Epithelial cell of prostate (primary cell): ENCODE measurements at regions not wholly inside any gene's neighbourhood (a gene's known extent, or its start where the extent isn't known, plus 50 kb on each side); places are given as distances from the start of the nearest gene placed in this dataset.
A peak's percentile ranks its signal among the peaks of the same experiment; 100 is the strongest.
"Not testable (repeated sequence)": the region's sequence is repeated elsewhere in the genome, so short reads cannot be mapped to it uniquely, and the experiment has no call there.

ENCODE experiments used
- DNase-seq: peaks from one replicate; pipeline ENCODE4 v3.0.0-alpha.2; 2011; ENCODE audit warnings: low read depth, low spot score
- H3K27ac ChIP-seq: fragments of 450-650 bp; 2 replicates; pipeline ENCODE4 v1.5.1; 2017; ENCODE audit warnings: mild to moderate bottlenecking

DNA sequence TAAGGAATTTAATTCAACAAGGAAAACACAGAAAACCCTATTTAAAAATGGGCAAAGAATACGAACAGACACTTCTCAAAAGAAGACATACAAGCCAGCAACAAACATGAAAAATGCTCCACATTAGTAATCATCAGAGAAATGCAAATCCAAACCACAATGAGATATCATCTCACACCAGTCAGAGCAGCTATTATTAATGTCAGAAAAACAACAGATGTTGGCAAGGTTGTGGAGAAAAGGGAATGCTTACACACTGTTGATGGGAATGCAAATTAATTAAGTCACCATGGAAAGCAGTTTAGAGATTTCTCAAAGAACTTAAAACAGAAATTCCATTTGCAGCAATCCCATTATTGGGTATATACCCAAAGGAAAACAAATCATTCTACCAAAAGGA lies 55.2 kb downstream of the GCC1 start:
- no peak overlapping the region for H3K27ac ChIP-seq
- no peak for DNase-seq

- no peak overlapping the region for H3K27ac ChIP-seq
- no peak for DNase-seq
Observed at GRCh38 chr7:127527561-127527960, 57.8 kb downstream of the GCC1 start.

DNA sequence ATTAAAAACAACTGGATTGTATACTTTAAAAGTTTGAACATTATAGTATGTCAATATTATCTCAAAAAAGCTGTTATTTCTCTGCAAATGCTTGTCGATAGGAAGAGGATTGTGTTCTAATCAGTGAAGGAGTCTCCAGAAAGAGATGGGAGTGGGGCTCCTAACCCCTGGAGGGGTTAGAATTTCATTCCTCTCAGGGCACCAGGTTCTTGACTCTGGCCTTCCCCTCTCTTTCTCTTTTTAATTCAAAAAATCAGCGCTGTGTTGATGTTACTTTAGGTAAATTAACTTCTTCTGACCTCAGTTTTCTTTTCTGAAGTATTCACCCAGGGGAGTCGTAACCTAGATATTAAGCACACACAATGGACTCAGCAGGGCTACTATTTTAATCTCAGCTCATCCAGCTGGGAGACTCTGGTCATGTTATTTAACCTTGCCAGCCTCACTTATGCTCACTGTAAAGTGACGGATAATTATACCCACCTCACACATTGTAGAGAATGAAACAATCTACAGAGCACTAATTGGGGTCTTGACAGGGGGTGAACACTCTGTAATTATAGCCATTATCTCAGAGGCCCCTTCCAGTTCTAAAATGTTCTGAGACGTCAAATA lies 59.4 kb downstream of the GCC1 start:
- H3K27ac ChIP-seq, result no peak overlapping the region
- DNase-seq, result no peak

GRCh38 chr7:127516320-127516719 lies 69.1 kb downstream of the GCC1 start:
- no peak for DNase-seq
- no peak overlapping the region for H3K27ac ChIP-seq

DNA sequence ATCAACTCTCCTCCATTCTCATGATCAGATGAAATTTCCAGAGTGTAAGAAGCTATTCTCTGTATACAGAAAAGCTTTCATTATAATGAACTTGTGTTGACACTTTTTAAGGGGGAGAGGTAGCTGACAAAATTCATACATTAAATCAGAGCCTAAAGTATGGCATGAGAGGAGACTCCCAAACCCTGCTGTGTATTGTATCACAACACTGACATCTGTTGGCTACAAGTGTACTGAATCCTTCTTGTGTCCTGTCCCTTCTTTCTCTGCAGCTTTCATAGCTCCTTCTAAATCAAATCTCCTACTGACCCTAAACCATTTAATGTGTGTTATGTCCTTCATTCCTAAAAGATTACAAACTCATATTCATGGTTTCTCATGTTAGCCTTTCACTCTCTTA lies 70.9 kb downstream of the GCC1 start:
- H3K27ac ChIP-seq, result no peak overlapping the region
- peak; percentile 8 for DNase-seq

DNA sequence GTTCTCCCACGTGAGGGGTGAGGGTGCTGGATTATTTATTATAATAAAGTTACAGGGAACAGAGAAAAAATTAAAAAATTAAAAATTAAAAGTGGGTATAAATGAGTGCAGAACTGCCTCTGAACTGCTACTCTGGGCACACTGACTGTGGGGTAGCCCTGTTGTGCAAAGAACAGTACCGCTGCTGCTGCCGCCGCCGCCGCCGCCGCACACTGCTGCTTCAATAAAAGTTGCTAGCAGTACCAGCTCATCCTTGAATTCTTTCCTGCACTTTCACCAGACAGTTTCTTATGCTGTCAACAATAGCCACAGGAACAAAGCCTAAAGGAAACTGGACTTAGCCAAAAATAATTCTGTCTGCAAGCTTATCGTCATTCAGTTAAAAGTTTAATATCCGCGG lies 72.1 kb downstream of the GCC1 start:
- DNase-seq, result no peak
- no peak overlapping the region for H3K27ac ChIP-seq

- DNase-seq, result no peak
- H3K27ac ChIP-seq, result no peak overlapping the region
Observed at GRCh38 chr7:127512663-127513062, 72.7 kb downstream of the GCC1 start.

DNA sequence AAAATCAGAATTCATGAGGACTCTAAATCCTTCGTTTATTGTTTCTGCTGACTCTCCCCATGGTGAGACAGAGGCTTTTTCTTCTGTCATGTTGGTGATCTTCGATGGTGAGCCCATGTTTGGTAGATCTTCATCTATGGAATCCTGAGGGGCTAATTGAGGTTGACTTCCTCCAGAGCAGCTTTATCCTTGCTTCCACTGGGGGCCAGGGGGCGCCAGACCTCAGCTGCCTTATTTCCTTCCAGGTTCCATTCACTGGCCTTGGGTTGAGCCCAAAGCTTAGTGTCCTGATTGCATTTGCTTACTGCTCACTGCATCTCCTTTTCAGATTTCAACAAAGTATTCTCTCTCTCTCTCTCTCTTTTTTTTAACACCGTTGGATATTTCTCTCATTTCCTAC lies 80.7 kb downstream of the GCC1 start:
- H3K27ac ChIP-seq, result no peak overlapping the region
- no peak for DNase-seq

GRCh38 chr7:127501817-127502216 lies 83.6 kb downstream of the GCC1 start:
- DNase-seq, result no peak
- H3K27ac ChIP-seq, result no peak overlapping the region

DNA sequence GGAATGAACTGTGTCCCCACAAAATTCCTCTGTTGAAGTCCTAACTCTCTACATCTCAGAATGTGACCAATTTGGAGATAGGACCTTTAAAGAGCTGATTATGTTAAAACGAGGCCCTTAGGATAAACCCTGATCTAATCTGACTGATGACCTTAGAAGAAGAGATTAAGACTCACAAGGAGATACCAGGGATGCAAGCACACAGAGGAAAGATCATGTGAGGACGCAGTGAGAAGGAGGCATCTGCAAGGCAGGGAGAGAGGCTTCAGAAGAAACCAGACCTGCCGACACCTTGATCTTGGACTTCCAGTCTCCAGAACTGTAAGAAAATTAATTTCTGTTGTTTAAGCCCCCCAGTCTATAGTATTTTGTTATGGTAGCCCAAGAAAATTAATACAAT lies 94.9 kb upstream of the ZNF800 start:
- no peak overlapping the region for H3K27ac ChIP-seq
- no peak for DNase-seq

DNA sequence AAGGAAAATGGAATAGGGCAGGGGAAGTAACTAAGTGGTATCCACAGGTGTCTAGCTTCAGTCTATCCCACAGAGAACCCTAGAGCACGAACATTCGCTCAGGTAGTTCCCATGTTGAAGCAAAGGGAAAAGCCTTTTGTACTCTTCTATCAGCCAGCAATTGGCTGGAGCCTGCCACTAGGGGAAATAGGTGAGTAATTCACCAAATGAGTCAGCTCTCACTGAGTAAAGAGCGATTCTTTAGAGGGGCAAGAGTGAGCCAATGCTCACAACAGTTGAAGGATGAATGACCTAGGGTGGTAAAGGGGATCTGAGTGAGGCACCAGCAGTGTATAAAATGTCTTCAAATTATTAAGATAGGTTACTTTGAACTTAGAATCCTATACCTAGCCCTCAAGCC lies 94.1 kb upstream of the ZNF800 start:
- no peak for DNase-seq
- H3K27ac ChIP-seq, result no peak overlapping the region

DNA sequence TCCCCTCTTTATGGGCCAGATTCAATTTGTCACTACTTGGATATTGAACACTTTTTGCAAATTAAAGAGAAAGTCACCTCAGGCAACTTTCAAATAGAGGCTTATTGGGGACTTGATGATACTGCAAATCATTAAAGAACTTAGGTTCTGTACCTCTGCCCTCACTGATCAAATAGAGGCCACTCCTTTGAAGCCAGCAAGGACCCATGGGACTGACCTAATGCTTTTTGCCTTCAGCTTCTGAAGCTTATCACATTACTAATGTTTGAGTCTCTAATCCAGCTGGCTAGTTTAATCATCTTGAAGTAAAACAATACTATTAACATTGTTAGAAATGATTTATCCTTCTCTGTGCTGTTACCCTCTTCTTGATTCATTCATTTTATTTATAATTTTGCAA lies 93.0 kb upstream of the ZNF800 start:
- H3K27ac ChIP-seq, result no peak overlapping the region
- no peak for DNase-seq

GRCh38 chr7:127484954-127485353 lies 92.4 kb upstream of the ZNF800 start:
- DNase-seq, result no peak
- no peak overlapping the region for H3K27ac ChIP-seq

DNA sequence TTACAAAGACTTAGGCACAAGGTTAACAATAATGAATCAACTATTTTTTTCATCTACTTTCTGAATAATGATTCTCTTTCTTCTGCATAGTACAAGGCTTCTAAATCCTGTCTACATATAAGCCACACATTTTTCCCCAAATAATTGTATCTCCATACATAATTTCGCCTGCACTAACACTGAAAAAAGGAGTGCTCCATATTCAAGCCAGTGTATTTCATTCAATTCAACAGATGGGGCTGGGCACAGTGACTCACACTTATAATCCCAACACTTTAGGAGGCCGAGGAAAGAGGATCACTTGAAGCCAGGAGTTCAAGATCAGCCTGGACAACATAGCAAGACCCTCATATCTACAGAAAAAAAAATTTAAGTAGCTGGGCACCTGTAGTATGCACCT lies 86.0 kb upstream of the ZNF800 start:
- DNase-seq, result no peak
- H3K27ac ChIP-seq, result no peak overlapping the region

GRCh38 chr7:127478024-127478355 lies 85.5 kb upstream of the ZNF800 start:
- no peak overlapping the region for H3K27ac ChIP-seq
- DNase-seq, result no peak

DNA sequence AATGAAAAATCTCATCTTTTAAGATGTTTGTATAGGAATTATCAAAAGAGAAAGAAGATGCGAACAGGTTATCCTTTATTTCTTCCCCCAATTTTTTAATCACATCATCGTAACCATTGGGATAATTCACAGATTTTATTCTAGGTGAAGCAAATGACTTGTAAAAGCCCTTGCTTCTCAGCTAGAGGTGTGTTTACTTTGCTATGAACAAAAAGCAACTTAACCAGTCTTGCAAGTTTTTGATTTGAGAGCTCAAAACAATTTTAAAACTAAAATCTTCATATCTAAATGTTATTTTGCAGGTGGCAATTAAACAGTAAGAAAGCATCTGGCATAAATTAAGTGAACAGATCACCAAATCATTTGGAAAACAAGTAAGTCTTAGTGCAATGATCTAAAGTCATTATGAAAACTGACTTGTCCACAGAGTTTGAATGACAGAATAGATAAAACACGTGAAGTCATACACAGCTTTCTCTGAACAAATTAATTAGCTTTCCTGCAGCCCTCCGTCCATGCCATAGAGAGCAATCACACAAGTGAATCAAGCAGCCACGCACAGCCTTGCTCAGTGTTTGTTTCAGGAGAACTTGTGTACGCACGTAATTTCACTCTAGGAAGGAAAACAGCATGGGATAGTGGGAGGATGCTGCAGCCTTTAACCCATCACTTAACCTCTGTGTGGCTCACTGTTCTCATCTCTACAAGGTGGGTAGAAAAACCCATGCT lies 85.0 kb upstream of the ZNF800 start:
- H3K27ac ChIP-seq, result no peak overlapping the region
- DNase-seq, result no peak

- H3K27ac ChIP-seq, result no peak overlapping the region
- DNase-seq, result no peak
Observed at GRCh38 chr7:127476618-127477017, 84.1 kb upstream of the ZNF800 start.

GRCh38 chr7:127474457-127474856 lies 81.9 kb upstream of the ZNF800 start:
- no peak for DNase-seq

DNA sequence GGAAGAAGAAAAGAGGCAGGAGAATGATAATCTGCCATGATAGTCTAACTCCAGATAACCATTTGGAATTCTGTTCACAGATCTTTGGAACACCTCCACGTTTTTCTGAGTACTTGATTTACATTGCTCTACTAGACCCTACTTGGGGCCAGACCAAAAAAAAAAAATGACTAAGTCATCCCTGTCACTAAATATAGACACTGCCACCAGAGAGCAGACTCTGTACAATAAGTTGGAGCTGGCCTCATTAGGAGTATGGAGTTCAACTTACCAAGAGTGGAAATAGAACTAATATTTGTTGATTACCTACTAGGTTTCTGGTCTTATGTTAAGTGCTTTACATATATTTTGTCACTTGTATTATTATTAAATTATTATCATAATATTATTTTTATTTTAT lies 80.9 kb upstream of the ZNF800 start:
- no peak for DNase-seq
- H3K27ac ChIP-seq, result no peak overlapping the region

More at GRCh38 chr7:127474457-127474856, 81.9 kb upstream of the ZNF800 start:
- no peak overlapping the region for H3K27ac ChIP-seq

DNA sequence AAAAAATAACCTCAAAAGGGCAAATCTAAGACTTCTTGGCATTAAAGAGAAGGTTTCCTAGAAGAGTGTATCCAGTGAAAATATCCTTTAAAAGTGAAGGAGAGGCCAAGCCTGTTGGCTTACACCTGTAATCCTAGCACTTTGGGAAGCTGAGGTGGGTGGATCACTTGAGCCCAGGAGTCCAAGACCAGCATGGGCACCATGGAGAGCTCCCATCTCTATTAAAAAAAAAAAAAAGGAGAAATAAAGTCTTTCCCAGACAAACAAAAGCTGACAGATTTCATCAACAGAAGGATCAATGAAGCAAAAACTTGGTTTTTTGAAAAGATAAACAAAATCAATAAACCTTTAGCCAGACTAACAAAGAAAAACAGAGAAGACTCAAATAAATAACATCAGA lies 67.6 kb upstream of the ZNF800 start:
- H3K27ac ChIP-seq, result no peak overlapping the region
- no peak for DNase-seq

GRCh38 chr7:127451258-127451657 lies 58.8 kb upstream of the ZNF800 start:
- not testable (repeated sequence) for H3K27ac ChIP-seq, DNase-seq

DNA sequence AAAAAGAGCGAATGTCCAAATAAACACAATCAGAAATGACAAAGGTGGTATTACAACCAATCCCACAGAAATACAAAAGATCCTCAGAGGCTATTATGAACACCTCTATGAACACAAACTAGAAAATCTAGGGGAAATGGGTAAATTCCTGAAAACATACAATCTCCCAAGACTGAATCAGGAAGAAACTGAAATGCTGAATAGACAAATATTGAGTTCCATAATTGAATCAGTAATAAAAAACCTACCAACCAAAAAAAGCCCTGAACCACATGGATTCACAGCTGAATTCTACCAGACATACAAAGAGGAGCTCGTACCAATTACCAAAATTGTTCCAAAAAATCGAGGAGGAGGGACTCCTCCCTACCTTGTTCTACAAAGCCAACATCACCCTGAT lies 56.1 kb upstream of the ZNF800 start:
- no peak for DNase-seq

More for the DNA sequence above, 56.1 kb upstream of the ZNF800 start:
- no peak overlapping the region for H3K27ac ChIP-seq
